Thoracic aorta (tissue), 2 donors: ENCODE measurements at regions not wholly inside any gene's neighbourhood (a gene's known extent, or its start where the extent isn't known, plus 50 kb on each side); places are given as distances from the start of the nearest gene placed in this dataset.

Experiments
- ATAC-seq: fragments of 150-250 bp; one replicate; pipeline ENCODE4 v1.8.0; 2017; ENCODE audit warnings: low read depth; ENCODE audit not compliant: insufficient number of reproducible peaks, low FRiP score
- DNase-seq: peaks from one replicate; pipeline ENCODE4 v3.0.0-alpha.2; 2020; ENCODE audit warnings: low spot score
- H3K27ac ChIP-seq, 2 donors: fragments of 200-600 bp; sonication (generic); 1 replicate in 1 of 2; 2 replicates in 1 of 2; pipeline ENCODE4 v1.5.1; 2016; ENCODE audit warnings: mild to moderate bottlenecking in 2 of 2, moderate library complexity in 2 of 2
- H3K27me3 ChIP-seq: fragments of 200-600 bp; sonication (generic); replicated peaks from 2 replicates; pipeline ENCODE4 v1.6.0; 2016; ENCODE audit warnings: mild to moderate bottlenecking; ENCODE audit not compliant: insufficient read depth
- H3K36me3 ChIP-seq: fragments of 200-600 bp; sonication (generic); one replicate; pipeline ENCODE4 v1.5.1; 2016
- H3K4me1 ChIP-seq, 2 donors: fragments of 200-600 bp; sonication (generic); 1 replicate in 1 of 2; 2 replicates in 1 of 2; pipeline versions ENCODE4 v1.5.1 to v1.6.0; 2016; ENCODE audit warnings: low read depth in 2 of 2, mild to moderate bottlenecking in 1 of 2; ENCODE audit not compliant: control insufficient read depth in 1 of 2
- H3K4me3 ChIP-seq: fragments of 200-600 bp; sonication (generic); 2 replicates; pipeline ENCODE4 v1.5.1; 2016; ENCODE audit warnings: mild to moderate bottlenecking
- H3K9me3 ChIP-seq: fragments of 200-600 bp; sonication (generic); 2 replicates; pipeline ENCODE4 v1.5.1; 2016
- CTCF ChIP-seq: fragments of 200-600 bp; sonication (generic); IDR thresholded peaks from one replicate; pipeline ENCODE4 v1.5.1; 2019; ENCODE audit warnings: antibody characterized with exemption

DNA sequence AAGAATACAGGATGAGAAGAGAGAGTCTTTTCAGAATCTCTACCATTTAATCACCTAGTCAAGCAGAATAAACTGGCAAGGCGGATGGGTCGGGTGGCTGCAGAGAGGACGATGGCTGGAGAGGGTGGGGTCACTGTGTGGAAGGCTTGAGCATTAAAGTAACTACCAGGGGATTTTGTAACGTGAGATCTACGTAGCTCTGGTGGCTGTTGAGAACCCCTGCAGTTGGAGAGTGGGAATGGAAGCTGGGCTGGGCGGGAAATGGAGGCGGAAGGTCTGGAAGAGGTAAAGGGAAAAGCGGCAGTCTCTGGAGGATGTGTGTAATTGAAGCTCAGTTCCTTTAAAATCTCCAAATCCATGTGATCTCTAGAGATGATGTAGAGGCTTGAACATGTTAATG lies 135.0 kb downstream of the GATA3 start:
- no peaks in the 10 kb centered on the region for H3K9me3 ChIP-seq
- H3K36me3 ChIP-seq, result no peaks in the 10 kb centered on the region
- ATAC-seq (no peak), DNase-seq (no peak)
- no peak overlapping the region for H3K27ac ChIP-seq
- TF ChIP-seq CTCF, result no peak
- H3K4me3 ChIP-seq, result no peak overlapping the region
- no peaks in the 10 kb centered on the region for H3K27me3 ChIP-seq
- no peaks in the 10 kb centered on the region for H3K4me1 ChIP-seq

- no peak for TF ChIP-seq CTCF
- Histone ChIP-seq H3K9me3 (no peaks in the 10 kb centered on the region), H3K4me1 (no peaks in the 10 kb centered on the region), H3K4me3 (no peak overlapping the region), H3K27me3 (no peaks in the 10 kb centered on the region), H3K27ac (no peak overlapping the region), H3K36me3 (no peaks in the 10 kb centered on the region)
- no peak for ATAC-seq
- DNase-seq, result no peak
Measured at GRCh38 chr10:8192301-8192700, 137.8 kb downstream of the GATA3 start.

DNA sequence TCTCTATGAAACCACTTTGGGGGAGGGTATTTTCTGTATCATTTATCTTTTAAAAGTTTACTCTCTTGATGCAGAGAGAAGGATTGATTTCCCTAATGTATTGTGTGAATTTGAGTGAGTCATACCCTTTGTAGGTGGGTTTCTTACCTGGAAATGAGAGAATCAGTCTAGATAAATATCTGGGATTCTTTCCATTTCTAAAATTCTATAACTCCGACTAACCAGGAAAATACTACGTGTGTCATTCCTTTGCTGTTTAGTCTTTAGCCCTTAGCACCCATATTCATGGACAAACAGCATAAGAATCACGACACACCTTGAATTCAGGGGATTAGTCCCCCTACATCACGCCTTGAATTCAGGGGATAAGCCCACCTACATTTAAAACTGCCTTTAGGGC lies 139.1 kb downstream of the GATA3 start:
- DNase-seq, result no peak
- Histone ChIP-seq H3K4me3 (no peak overlapping the region), H3K27ac (no peak overlapping the region), H3K36me3 (no peaks in the 10 kb centered on the region), H3K9me3 (no peaks in the 10 kb centered on the region), H3K4me1 (no peaks in the 10 kb centered on the region), H3K27me3 (no peaks in the 10 kb centered on the region)
- no peak for ATAC-seq
- no peak for TF ChIP-seq CTCF

- H3K36me3 ChIP-seq, result no peaks in the 10 kb centered on the region
- no peak overlapping the region for H3K27ac ChIP-seq
- no peak overlapping the region for H3K4me3 ChIP-seq
- H3K9me3 ChIP-seq, result no peaks in the 10 kb centered on the region
- no peaks in the 10 kb centered on the region for H3K27me3 ChIP-seq
- no peak for DNase-seq
- no peaks in the 10 kb centered on the region for H3K4me1 ChIP-seq
- ATAC-seq, result no peak
- TF ChIP-seq CTCF, result no peak
Measured at GRCh38 chr10:8194050-8194449, 139.6 kb downstream of the GATA3 start.

- no peak overlapping the region for H3K4me3 ChIP-seq
- TF ChIP-seq CTCF, result no peak
- H3K27ac ChIP-seq, result no peak overlapping the region
- DNase-seq (no peak), ATAC-seq (no peak)
- no peaks in the 10 kb centered on the region for H3K9me3 ChIP-seq
- H3K36me3 ChIP-seq, result no peaks in the 10 kb centered on the region
- no peaks in the 10 kb centered on the region for H3K27me3 ChIP-seq
- no peaks in the 10 kb centered on the region for H3K4me1 ChIP-seq
Measured at GRCh38 chr10:8206882-8207281, 152.4 kb downstream of the GATA3 start.
